ENCODE measurements at regions not wholly inside any gene's neighbourhood (a gene's known extent, or its start where the extent isn't known, plus 50 kb on each side); places are given as distances from the start of the nearest gene placed in this dataset.

GRCh38 chr2:82538590-82539279 lies 1920.3 kb downstream of the SUCLG1 start:
- H3K4me1 ChIP-seq (ENCODE audit: control insufficient read depth, insufficient read depth, low read length), result no peaks in the 10 kb centered on the region
- H3K27me3 ChIP-seq (ENCODE audit: control insufficient read depth, insufficient read depth, low read length), result no peaks in the 10 kb centered on the region
- no TSS peak for BruUV-seq (replicated peaks)
- no peak overlapping the region for H3K4me3 ChIP-seq (ENCODE audit: low read depth in 2 of 2, low read length in 2 of 2)
- no peak for ATAC-seq
- intact Hi-C loops (cut with micrococcal nuclease; ENCODE audit: unreplicated experiment) (no loop called here), in situ Hi-C loops (cut with HindIII; ENCODE audit: low pct_unique_long_range_greater_than_20kb, low sequenced_read_pairs) (no loop called here)
- POLR2A ChIA-PET, result no interaction called here
- no peak overlapping the region for H3K27ac ChIP-seq (ENCODE audit: low read length)
- no peaks in the 10 kb centered on the region for H3K36me3 ChIP-seq (ENCODE audit: control insufficient read depth, insufficient read depth, low read length)
- CTCF ChIA-PET, result no interaction called here
- TF ChIP-seq TCF7L2 (IDR thresholded peaks at IDR 0.05; ENCODE audit: low read depth, low read length) (no peak), POLR2AphosphoS5 (IDR thresholded peaks at IDR 0.05; ENCODE audit: low read depth, low read length) (no peak), CTCF (IDR thresholded peaks at IDR 0.05) (no peak), SIN3A (IDR thresholded peaks at IDR 0.05; ENCODE audit: borderline replicate concordance, insufficient read depth, low read depth, low read length) (no peak), REST (IDR thresholded peaks at IDR 0.05; ENCODE audit: insufficient read depth in 1 of 2, low read depth in 2 of 2, low read length in 1 of 2) (no peak)
- no peaks in the 10 kb centered on the region for H3K9me3 ChIP-seq (ENCODE audit: control insufficient read depth, insufficient read depth, low read depth, low read length)
- DNase-seq (ENCODE audit: low read depth, low spot score), result no peak

GRCh38 chr2:82528288-82528687 lies 1930.8 kb downstream of the SUCLG1 start:
- DNase-seq (ENCODE audit: low read depth, low spot score) (no peak), ATAC-seq (no peak)
- BruUV-seq (replicated peaks), result no TSS peak
- TF ChIP-seq POLR2AphosphoS5 (IDR thresholded peaks at IDR 0.05; ENCODE audit: low read depth, low read length), result no peak
- TF ChIP-seq TCF7L2 (IDR thresholded peaks at IDR 0.05; ENCODE audit: low read depth, low read length), result no peak
- TF ChIP-seq CTCF (IDR thresholded peaks at IDR 0.05), result no peak
- no peak for TF ChIP-seq REST (IDR thresholded peaks at IDR 0.05; ENCODE audit: insufficient read depth in 1 of 2, low read depth in 2 of 2, low read length in 1 of 2)
- TF ChIP-seq SIN3A (IDR thresholded peaks at IDR 0.05; ENCODE audit: borderline replicate concordance, insufficient read depth, low read depth, low read length), result no peak
- ChIA-PET CTCF (no interaction called here), POLR2A (no interaction called here)
- intact Hi-C loops (cut with micrococcal nuclease; ENCODE audit: unreplicated experiment) (no loop called here), in situ Hi-C loops (cut with HindIII; ENCODE audit: low pct_unique_long_range_greater_than_20kb, low sequenced_read_pairs) (no loop called here)
- Histone ChIP-seq H3K9me3 (ENCODE audit: control insufficient read depth, insufficient read depth, low read depth, low read length) (no peaks in the 10 kb centered on the region), H3K4me1 (ENCODE audit: control insufficient read depth, insufficient read depth, low read length) (no peaks in the 10 kb centered on the region), H3K4me3 (ENCODE audit: low read depth in 2 of 2, low read length in 2 of 2) (no peak overlapping the region), H3K27ac (ENCODE audit: low read length) (no peak overlapping the region), H3K36me3 (ENCODE audit: control insufficient read depth, insufficient read depth, low read length) (no peaks in the 10 kb centered on the region), H3K27me3 (ENCODE audit: control insufficient read depth, insufficient read depth, low read length) (no peaks in the 10 kb centered on the region)

All from Panc1 (cell line).